H1 (cell line): ENCODE measurements at regions not wholly inside any gene's neighbourhood (a gene's known extent, or its start where the extent isn't known, plus 50 kb on each side); places are given as distances from the start of the nearest gene placed in this dataset.
A peak's percentile ranks its signal among the peaks of the same experiment; 100 is the strongest.
"Not testable (repeated sequence)": the region's sequence is repeated elsewhere in the genome, so short reads cannot be mapped to it uniquely, and the experiment has no call there.

Experiments used
- CTCF ChIA-PET: fragments of 300-600 bp; sonication (Branson Sonifier 250); formaldehyde crosslinking; loops from one replicate; lab custom pipeline; 2021; ENCODE audit not compliant: partially characterized antibody; lab: Charles Lee
- POLR2A ChIA-PET: fragments of 300-600 bp; sonication (Branson Sonifier 250); formaldehyde crosslinking; loops from one replicate; lab custom pipeline; 2021; ENCODE audit warnings: inconsistent platforms; ENCODE audit not compliant: partially characterized antibody; lab: Charles Lee
- DNase-seq, 2 experiments: peaks; one replicate each; pipeline versions ENCODE4 v3.0.0 to v3.0.0-alpha.2; 2010 to 2022; ENCODE audit warnings: low spot score in 2 of 2, low read depth in 1 of 2, mixed read lengths in 1 of 2
- FAIRE-seq: peaks from 2 replicates; lab custom pipeline; 2011; peaks lifted over from hg19 to GRCh38; lab: Jason Lieb, UNC
- H2AFZ ChIP-seq: 2 replicates; pipeline ENCODE4 v1.8.1; 2012; ENCODE audit warnings: low read length, inconsistent platforms
- H2AK5ac ChIP-seq: 2 replicates; pipeline ENCODE4 v1.6.1; 2013; ENCODE audit warnings: low read depth, low read length
- H2BK120ac ChIP-seq: replicated peaks from 2 replicates; pipeline ENCODE3; 2013; ENCODE audit warnings: low read depth, low read length, inconsistent platforms
- H2BK12ac ChIP-seq: 2 replicates; pipeline ENCODE4 v1.6.1; 2013; ENCODE audit warnings: low read depth, low read length
- H2BK15ac ChIP-seq: 2 replicates; pipeline ENCODE4 v1.6.1; 2013; ENCODE audit warnings: low read length
- H2BK20ac ChIP-seq: 2 replicates; pipeline ENCODE4 v1.6.1; 2013; ENCODE audit warnings: low read length
- H2BK5ac ChIP-seq: 2 replicates; pipeline ENCODE4 v1.6.1; 2013; ENCODE audit warnings: low read depth, low read length
- H3K14ac ChIP-seq: 2 replicates; pipeline ENCODE4 v1.6.1; 2013; ENCODE audit warnings: inconsistent platforms; ENCODE audit not compliant: insufficient read length
- H3K18ac ChIP-seq: 2 replicates; pipeline ENCODE4 v1.6.1; 2013; ENCODE audit warnings: low read length; ENCODE audit errors: extremely low read depth
- H3K23ac ChIP-seq: 2 replicates; pipeline ENCODE4 v1.6.1; 2013; ENCODE audit warnings: inconsistent platforms; ENCODE audit not compliant: insufficient read length
- H3K23me2 ChIP-seq: 2 replicates; pipeline ENCODE4 v1.6.1; 2013; ENCODE audit warnings: low read depth, low read length
- H3K27ac ChIP-seq: 2 replicates; pipeline ENCODE4 v1.6.1; 2011; ENCODE audit warnings: low read depth, low read length, inconsistent platforms
- H3K27me3 ChIP-seq, 4 experiments: replicated peaks in 1 of 4; 1 replicate in 1 of 4; 2 replicates in 3 of 4; pipeline versions ENCODE4 v1.6.1 to v1.8.1; 2011 to 2013; ENCODE audit warnings: low read length in 3 of 4, mild to moderate bottlenecking in 3 of 4, inconsistent platforms in 2 of 4, mixed read lengths in 2 of 4, moderate library complexity in 1 of 4; ENCODE audit not compliant: control insufficient read depth in 3 of 4, insufficient read depth in 3 of 4; ENCODE audit errors: extremely low read depth in 1 of 4
- H3K36me3 ChIP-seq, 4 experiments: 2 replicates each; pipeline versions ENCODE4 v1.6.1 to v1.8.1; 2011 to 2013; ENCODE audit warnings: mild to moderate bottlenecking in 4 of 4, low read length in 3 of 4, moderate library complexity in 2 of 4, control low read depth in 1 of 4, inconsistent platforms in 1 of 4; ENCODE audit not compliant: insufficient read depth in 4 of 4, control insufficient read depth in 2 of 4
- H3K4ac ChIP-seq: replicated peaks from 2 replicates; pipeline ENCODE3; 2013; ENCODE audit warnings: low read length, low read depth, mixed read lengths, inconsistent platforms; ENCODE audit not compliant: insufficient read length
- H3K4me1 ChIP-seq, 4 experiments: replicated peaks in 1 of 4; 1 replicate in 1 of 4; 2 replicates in 3 of 4; pipeline versions ENCODE4 v1.6.1 to v1.8.1; 2011 to 2013; ENCODE audit warnings: low read length in 3 of 4, inconsistent platforms in 2 of 4, mixed read lengths in 1 of 4; ENCODE audit not compliant: insufficient read depth in 4 of 4, control insufficient read depth in 3 of 4
- H3K4me2 ChIP-seq, 2 experiments: 2 replicates each; pipeline versions ENCODE4 v1.6.1 to v1.8.1; 2011 to 2013; ENCODE audit warnings: low read depth in 2 of 2, low read length in 2 of 2, control low read depth in 1 of 2, inconsistent platforms in 1 of 2, mild to moderate bottlenecking in 1 of 2; ENCODE audit not compliant: insufficient read depth in 1 of 2
- H3K4me3 ChIP-seq, 4 experiments: fragments of 200-600, 300-600 bp in 1 of 4; sonication (generic), shearing (Covaris generic), sonication (Bioruptor Twin) in 1 of 4; 2 replicates each; pipeline versions ENCODE4 v1.5.1 to v1.8.1; 2011 to 2016; ENCODE audit warnings: low read length in 4 of 4, low read depth in 3 of 4, control low read depth in 2 of 4, inconsistent platforms in 2 of 4, mild to moderate bottlenecking in 2 of 4, mixed read lengths in 1 of 4, moderate library complexity in 1 of 4; ENCODE audit not compliant: insufficient read depth in 2 of 4; ENCODE audit errors: extremely low read depth in 1 of 4
- H3K56ac ChIP-seq: replicated peaks from 2 replicates; pipeline ENCODE3; 2013; ENCODE audit warnings: low read depth, mild to moderate bottlenecking, mixed read lengths, low read length, inconsistent platforms; ENCODE audit not compliant: insufficient read length
- H3K79me1 ChIP-seq: 2 replicates; pipeline ENCODE4 v1.6.1; 2013; ENCODE audit warnings: low read depth, low read length, control low read depth
- H3K79me2 ChIP-seq, 2 experiments: 2 replicates each; pipeline versions ENCODE4 v1.6.1 to v1.8.1; 2012 to 2013; ENCODE audit warnings: low read length in 2 of 2, mild to moderate bottlenecking in 2 of 2, inconsistent platforms in 1 of 2; ENCODE audit not compliant: insufficient read depth in 2 of 2, control insufficient read depth in 1 of 2
- H3K9ac ChIP-seq, 4 experiments: replicated peaks in 1 of 4; 1 replicate in 1 of 4; 2 replicates in 3 of 4; pipeline versions ENCODE4 v1.6.1 to v1.8.1; 2011 to 2013; ENCODE audit warnings: low read depth in 3 of 4, low read length in 3 of 4, control low read depth in 2 of 4, mild to moderate bottlenecking in 2 of 4, moderate library complexity in 2 of 4, inconsistent platforms in 1 of 4; ENCODE audit errors: extremely low read depth in 1 of 4
- H3K9me3 ChIP-seq, 2 experiments: 2 replicates each; pipeline versions ENCODE4 v1.6.1 to v1.8.1; 2012 to 2013; ENCODE audit warnings: mild to moderate bottlenecking in 2 of 2, moderate library complexity in 2 of 2, control low read depth in 1 of 2, inconsistent platforms in 1 of 2, low read depth in 1 of 2, low read length in 1 of 2, mixed read lengths in 1 of 2; ENCODE audit not compliant: insufficient read depth in 2 of 2
- H4K20me1 ChIP-seq, 2 experiments: replicated peaks in 1 of 2; 2 replicates each; pipeline versions ENCODE3 to v1.8.1; 2011 to 2013; ENCODE audit warnings: inconsistent platforms in 2 of 2, low read length in 2 of 2, mild to moderate bottlenecking in 1 of 2; ENCODE audit not compliant: insufficient read depth in 2 of 2, control insufficient read depth in 1 of 2
- H4K5ac ChIP-seq: 2 replicates; pipeline ENCODE4 v1.6.1; 2013; ENCODE audit warnings: low read length, low read depth, mixed read lengths, inconsistent platforms; ENCODE audit not compliant: insufficient read length
- H4K8ac ChIP-seq: 2 replicates; pipeline ENCODE4 v1.8.0; 2013; ENCODE audit warnings: mild to moderate bottlenecking, moderate library complexity, low read length, inconsistent platforms; ENCODE audit not compliant: insufficient read depth; ENCODE audit errors: extremely low read depth
- H4K91ac ChIP-seq: replicated peaks from 2 replicates; pipeline ENCODE3; 2013; ENCODE audit warnings: low read length, mixed read lengths, inconsistent platforms; ENCODE audit not compliant: insufficient read length
- WGBS, 2 experiments: shearing (Covaris generic) in 1 of 2; methylation state at CpG; one replicate each; pipeline versions ENCODE4 v1.1.6 to v1.1.7; 2013 to 2015; ENCODE audit warnings: low lambda C conversion rate in 2 of 2, mixed read lengths in 2 of 2, inconsistent platforms in 1 of 2, low coverage in 1 of 2, missing lambda C conversion rate in 1 of 2; ENCODE audit not compliant: insufficient replicate concordance in 2 of 2, insufficient coverage in 1 of 2, insufficient read length in 1 of 2; ENCODE audit errors: extremely low coverage in 1 of 2, missing lambda C conversion rate in 1 of 2; 5-methylcytosine and 5-hydroxymethylcytosine counted together

DNA sequence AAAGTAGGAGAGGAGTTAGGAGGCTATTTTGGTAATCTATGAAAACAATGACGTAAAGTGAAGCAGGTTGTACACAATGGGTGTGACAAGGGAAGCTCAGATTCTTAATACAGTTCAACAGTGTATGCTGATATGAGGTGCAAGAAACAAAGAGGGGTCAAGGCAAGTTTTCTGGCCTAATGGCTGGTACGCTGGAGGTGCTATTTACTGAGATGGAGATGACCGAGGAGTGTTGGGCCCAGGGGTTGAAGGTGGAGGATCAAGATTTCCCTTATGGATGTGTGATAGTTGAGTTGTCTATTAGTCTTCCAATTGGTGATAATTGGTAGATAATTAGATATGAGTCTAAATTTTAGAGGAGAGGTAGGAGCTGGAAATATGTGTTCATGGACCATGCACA is 194.0 kb downstream of the FOXD4L6 start:
- H3K79me1 ChIP-seq, H3K23ac ChIP-seq, H3K4me3 ChIP-seq, H2AK5ac ChIP-seq, CTCF ChIA-PET, H3K14ac ChIP-seq, H2BK15ac ChIP-seq, H3K4ac ChIP-seq, H2BK120ac ChIP-seq, H2BK5ac ChIP-seq, POLR2A ChIA-PET, H3K56ac ChIP-seq, H4K8ac ChIP-seq, H3K36me3 ChIP-seq, H3K4me1 ChIP-seq, H3K27ac ChIP-seq, H3K23me2 ChIP-seq, H3K4me2 ChIP-seq, H4K91ac ChIP-seq, H3K18ac ChIP-seq, H3K9ac ChIP-seq, H2AFZ ChIP-seq, H4K20me1 ChIP-seq, H3K79me2 ChIP-seq, FAIRE-seq, H4K5ac ChIP-seq, H2BK12ac ChIP-seq, H2BK20ac ChIP-seq: not testable (repeated sequence)
- H3K9me3 ChIP-seq: peaks cover 27 to 41% of the 10 kb centered on the region in 2 experiments
- WGBS, 2 experiments: 92% methylated on average over 3 of the region's 3 CpGs; no CpG with 5 or more reads in 1 of the 2 experiments
- DNase-seq: peak in 1 of 2 experiments; percentile 11
- H3K27me3 ChIP-seq: peaks cover 4 to 17% (median 5%) of the 10 kb centered on the region in 4 experiments; a peak in 6 of 7 replicates

DNA sequence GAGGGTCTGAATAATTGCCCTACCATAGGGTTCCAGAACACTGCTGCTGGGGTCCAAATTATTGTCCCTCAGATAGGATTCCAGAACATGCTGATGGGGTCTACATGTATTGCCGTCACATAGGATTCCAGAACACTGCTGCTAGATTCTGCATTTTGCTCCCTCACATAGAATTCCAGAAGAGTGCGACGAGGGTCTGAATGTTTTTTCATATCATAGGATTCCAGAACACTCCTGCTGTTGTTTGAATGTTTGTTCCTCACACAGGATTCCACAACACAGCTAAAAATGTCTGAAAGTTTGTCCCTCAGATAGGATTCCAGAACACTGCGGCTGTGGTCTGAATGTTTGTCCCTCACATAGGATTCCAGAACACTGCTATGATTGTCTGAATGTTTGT is 198.1 kb downstream of the FOXD4L6 start:
- H3K23me2 ChIP-seq, H2AFZ ChIP-seq, H2BK15ac ChIP-seq, H3K18ac ChIP-seq, FAIRE-seq, H3K79me2 ChIP-seq, CTCF ChIA-PET, H3K4me3 ChIP-seq, H2AK5ac ChIP-seq, H2BK5ac ChIP-seq, H4K91ac ChIP-seq, H3K56ac ChIP-seq, H4K20me1 ChIP-seq, H2BK20ac ChIP-seq, H4K5ac ChIP-seq, POLR2A ChIA-PET, H3K9ac ChIP-seq, H2BK12ac ChIP-seq, H3K4me2 ChIP-seq, H3K4me1 ChIP-seq, H3K14ac ChIP-seq, H4K8ac ChIP-seq, H3K79me1 ChIP-seq, H3K27ac ChIP-seq, H2BK120ac ChIP-seq, H3K4ac ChIP-seq, H3K36me3 ChIP-seq, H3K23ac ChIP-seq: not testable (repeated sequence)
- 81% methylated on average over 4 of the region's 4 CpGs; no CpG with 5 or more reads in 1 of the 2 experiments for WGBS, 2 experiments
- DNase-seq: peak in 1 of 2 experiments; percentile 17
- H3K9me3 ChIP-seq: peaks cover 61 to 71% of the 10 kb centered on the region in 2 experiments
- peaks cover 10 to 31% (median 19%) of the 10 kb centered on the region in 4 experiments for H3K27me3 ChIP-seq
